ENCODE measurements at regions not wholly inside any gene's neighbourhood (a gene's known extent, or its start where the extent isn't known, plus 50 kb on each side); places are given as distances from the start of the nearest gene placed in this dataset.

DNA sequence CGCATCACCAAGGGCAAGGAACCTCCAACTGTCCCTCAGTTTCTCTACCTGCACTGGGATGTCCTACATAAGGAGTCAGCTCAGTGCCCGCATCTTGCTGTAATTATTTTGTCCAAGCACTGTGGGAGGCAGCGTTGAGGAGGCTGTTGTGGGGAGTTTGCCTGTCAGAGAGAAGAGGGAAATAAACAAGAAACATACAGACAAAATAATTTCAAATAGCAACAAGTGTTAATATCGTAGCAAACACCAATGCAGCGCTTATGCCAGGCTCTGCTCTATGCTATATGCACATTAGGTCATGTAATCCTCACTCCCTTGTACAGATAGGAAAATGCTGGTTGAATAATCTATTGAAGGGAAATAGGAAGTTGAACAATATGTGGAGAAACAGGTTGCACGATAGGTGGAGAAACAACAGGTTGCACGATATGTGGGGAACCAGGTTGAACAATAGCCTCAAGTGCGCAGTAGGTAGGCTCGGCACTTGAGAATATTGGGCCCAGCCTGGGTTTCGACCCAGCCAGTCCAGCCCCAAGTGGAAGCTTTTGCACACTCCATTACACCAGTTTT, 91.2 kb upstream of the SIRPA start:
- TF ChIP-seq FOXP2 (optimal IDR thresholded peaks at IDR 0.05; ENCODE audit: control extremely low read depth, extremely low read length, insufficient read depth) (no peak), POLR2AphosphoS5 (IDR thresholded peaks at IDR 0.05; ENCODE audit: borderline replicate concordance, low read depth, low read length) (no peak)

Measured in SK-N-MC (cell line).